Lower leg skin (tissue), 3 donors: ENCODE measurements at regions not wholly inside any gene's neighbourhood (a gene's known extent, or its start where the extent isn't known, plus 50 kb on each side); places are given as distances from the start of the nearest gene placed in this dataset.

Experiments used
- CTCF ChIP-seq, 3 donors: fragments of 450-650 bp; IDR thresholded peaks; one replicate each; pipeline ENCODE4 v1.5.1; 2016; ENCODE audit warnings: antibody characterized with exemption in 3 of 3, mild to moderate bottlenecking in 3 of 3, moderate library complexity in 2 of 3
- POLR2A ChIP-seq, 2 donors: fragments of 450-650 bp; IDR thresholded peaks; one replicate each; pipeline ENCODE4 v1.6.1; 2016 to 2017; ENCODE audit warnings: antibody characterized with exemption in 2 of 2, mild to moderate bottlenecking in 1 of 2, moderate library complexity in 1 of 2

- no peak for TF ChIP-seq CTCF (IDR thresholded peaks at IDR 0.05)
- no peak for TF ChIP-seq POLR2A (IDR thresholded peaks at IDR 0.05)
Observed at GRCh38 chr20:7196481-7196880, 429.0 kb downstream of the BMP2 start.
